IPS-18a (cell line): ENCODE measurements at regions not wholly inside any gene's neighbourhood (a gene's known extent, or its start where the extent isn't known, plus 50 kb on each side); places are given as distances from the start of the nearest gene placed in this dataset.
"Not testable (repeated sequence)": the region's sequence is repeated elsewhere in the genome, so short reads cannot be mapped to it uniquely, and the experiment has no call there.

Source experiments
- H3K27ac ChIP-seq: one replicate; pipeline ENCODE4 v1.5.1; 2013; ENCODE audit warnings: low read length
- H3K27me3 ChIP-seq: one replicate; pipeline ENCODE4 v1.6.1; 2013; ENCODE audit warnings: mild to moderate bottlenecking, low read length; ENCODE audit not compliant: control insufficient read depth, insufficient read depth
- H3K36me3 ChIP-seq: one replicate; pipeline ENCODE4 v1.6.1; 2013; ENCODE audit warnings: low read depth, low read length; ENCODE audit not compliant: control insufficient read depth
- H3K4me1 ChIP-seq: one replicate; pipeline ENCODE4 v1.6.1; 2013; ENCODE audit warnings: low read depth, low read length; ENCODE audit not compliant: control insufficient read depth
- H3K4me3 ChIP-seq: one replicate; pipeline ENCODE4 v1.5.1; 2013; ENCODE audit warnings: low read length
- H3K9ac ChIP-seq: one replicate; pipeline ENCODE4 v1.6.1; 2013; ENCODE audit warnings: mild to moderate bottlenecking, low read length, moderate library complexity
- H3K9me3 ChIP-seq: one replicate; pipeline ENCODE4 v1.6.1; 2013; ENCODE audit warnings: low read depth, low read length; ENCODE audit not compliant: control insufficient read depth

GRCh38 chr15:77836906-77837648 lies 204.4 kb upstream of the LINGO1 start:
- no peaks in the 10 kb centered on the region for H3K27me3 ChIP-seq
- H3K36me3 ChIP-seq: no peaks in the 10 kb centered on the region
- peaks cover 7% of the 10 kb centered on the region for H3K4me1 ChIP-seq
- no peaks in the 10 kb centered on the region for H3K9me3 ChIP-seq
- H3K9ac ChIP-seq: no peak overlapping the region
- H3K4me3 ChIP-seq: no peak overlapping the region
- no peak overlapping the region for H3K27ac ChIP-seq

- Histone ChIP-seq H3K36me3 (no peaks in the 10 kb centered on the region), H3K27me3 (no peaks in the 10 kb centered on the region), H3K9me3 (no peaks in the 10 kb centered on the region), H3K4me3 (no peak overlapping the region), H3K27ac (no peak overlapping the region), H3K4me1 (peaks cover 6% of the 10 kb centered on the region), H3K9ac (no peak overlapping the region)
These were observed 203.5 kb upstream of the LINGO1 start for GRCh38 chr15:77836121-77836692.

- Histone ChIP-seq H3K4me1 (no peaks in the 10 kb centered on the region), H3K27ac (no peak overlapping the region), H3K9ac (no peak overlapping the region), H3K4me3 (no peak overlapping the region), H3K36me3 (no peaks in the 10 kb centered on the region), H3K9me3 (no peaks in the 10 kb centered on the region), H3K27me3 (no peaks in the 10 kb centered on the region)
These were observed 201.7 kb upstream of the LINGO1 start for GRCh38 chr15:77834276-77834990.

GRCh38 chr15:77832874-77833273 lies 200.2 kb upstream of the LINGO1 start:
- Histone ChIP-seq H3K9ac (no peak overlapping the region), H3K27me3 (no peaks in the 10 kb centered on the region), H3K4me1 (no peaks in the 10 kb centered on the region), H3K9me3 (no peaks in the 10 kb centered on the region), H3K27ac (no peak overlapping the region), H3K4me3 (no peak overlapping the region), H3K36me3 (no peaks in the 10 kb centered on the region)

- no peak overlapping the region for H3K9ac ChIP-seq
- no peaks in the 10 kb centered on the region for H3K27me3 ChIP-seq
- no peaks in the 10 kb centered on the region for H3K4me1 ChIP-seq
- H3K9me3 ChIP-seq: no peaks in the 10 kb centered on the region
- H3K27ac ChIP-seq: no peak overlapping the region
- H3K4me3 ChIP-seq: no peak overlapping the region
- H3K36me3 ChIP-seq: no peaks in the 10 kb centered on the region
These were observed 199.3 kb upstream of the LINGO1 start for GRCh38 chr15:77831986-77832385.

- Histone ChIP-seq H3K9me3 (no peaks in the 10 kb centered on the region), H3K36me3 (no peaks in the 10 kb centered on the region), H3K9ac (no peak overlapping the region), H3K27ac (no peak overlapping the region), H3K4me1 (no peaks in the 10 kb centered on the region), H3K4me3 (no peak overlapping the region), H3K27me3 (no peaks in the 10 kb centered on the region)
These were observed 197.3 kb upstream of the LINGO1 start for GRCh38 chr15:77830051-77830468.

GRCh38 chr15:77829331-77829730 lies 196.6 kb upstream of the LINGO1 start:
- not testable (repeated sequence) for H3K36me3 ChIP-seq, H3K9me3 ChIP-seq, H3K27me3 ChIP-seq, H3K4me1 ChIP-seq, H3K9ac ChIP-seq, H3K4me3 ChIP-seq, H3K27ac ChIP-seq

- Histone ChIP-seq H3K4me1 (no peaks in the 10 kb centered on the region), H3K4me3 (no peak overlapping the region), H3K36me3 (no peaks in the 10 kb centered on the region), H3K9me3 (no peaks in the 10 kb centered on the region), H3K27ac (no peak overlapping the region), H3K27me3 (no peaks in the 10 kb centered on the region), H3K9ac (no peak overlapping the region)
These were observed 195.1 kb upstream of the LINGO1 start for GRCh38 chr15:77827860-77828259.

- no peak overlapping the region for H3K27ac ChIP-seq
- no peak overlapping the region for H3K9ac ChIP-seq
- H3K9me3 ChIP-seq: no peaks in the 10 kb centered on the region
- peaks cover 11% of the 10 kb centered on the region for H3K27me3 ChIP-seq
- no peaks in the 10 kb centered on the region for H3K4me1 ChIP-seq
- no peak overlapping the region for H3K4me3 ChIP-seq
- H3K36me3 ChIP-seq: no peaks in the 10 kb centered on the region
These were observed 193.4 kb upstream of the LINGO1 start for GRCh38 chr15:77826006-77826695.

- no peaks in the 10 kb centered on the region for H3K4me1 ChIP-seq
- no peaks in the 10 kb centered on the region for H3K9me3 ChIP-seq
- peaks cover 17% of the 10 kb centered on the region for H3K27me3 ChIP-seq
These were observed 192.8 kb upstream of the LINGO1 start for GRCh38 chr15:77825546-77825945.

GRCh38 chr15:77825252-77825542 lies 192.5 kb upstream of the LINGO1 start:
- no peaks in the 10 kb centered on the region for H3K36me3 ChIP-seq
- no peaks in the 10 kb centered on the region for H3K9me3 ChIP-seq
- no peak overlapping the region for H3K27ac ChIP-seq
- H3K4me3 ChIP-seq: no peak overlapping the region
- H3K9ac ChIP-seq: no peak overlapping the region
- H3K27me3 ChIP-seq: peaks cover 21% of the 10 kb centered on the region
- no peaks in the 10 kb centered on the region for H3K4me1 ChIP-seq

More at GRCh38 chr15:77825546-77825945, 192.8 kb upstream of the LINGO1 start:
- H3K4me3 ChIP-seq: no peak overlapping the region
- no peak overlapping the region for H3K27ac ChIP-seq
- H3K9ac ChIP-seq: no peak overlapping the region
- no peaks in the 10 kb centered on the region for H3K36me3 ChIP-seq
